ENCODE measurements at regions not wholly inside any gene's neighbourhood (a gene's known extent, or its start where the extent isn't known, plus 50 kb on each side); places are given as distances from the start of the nearest gene placed in this dataset.

- TF ChIP-seq, protein P1, sequence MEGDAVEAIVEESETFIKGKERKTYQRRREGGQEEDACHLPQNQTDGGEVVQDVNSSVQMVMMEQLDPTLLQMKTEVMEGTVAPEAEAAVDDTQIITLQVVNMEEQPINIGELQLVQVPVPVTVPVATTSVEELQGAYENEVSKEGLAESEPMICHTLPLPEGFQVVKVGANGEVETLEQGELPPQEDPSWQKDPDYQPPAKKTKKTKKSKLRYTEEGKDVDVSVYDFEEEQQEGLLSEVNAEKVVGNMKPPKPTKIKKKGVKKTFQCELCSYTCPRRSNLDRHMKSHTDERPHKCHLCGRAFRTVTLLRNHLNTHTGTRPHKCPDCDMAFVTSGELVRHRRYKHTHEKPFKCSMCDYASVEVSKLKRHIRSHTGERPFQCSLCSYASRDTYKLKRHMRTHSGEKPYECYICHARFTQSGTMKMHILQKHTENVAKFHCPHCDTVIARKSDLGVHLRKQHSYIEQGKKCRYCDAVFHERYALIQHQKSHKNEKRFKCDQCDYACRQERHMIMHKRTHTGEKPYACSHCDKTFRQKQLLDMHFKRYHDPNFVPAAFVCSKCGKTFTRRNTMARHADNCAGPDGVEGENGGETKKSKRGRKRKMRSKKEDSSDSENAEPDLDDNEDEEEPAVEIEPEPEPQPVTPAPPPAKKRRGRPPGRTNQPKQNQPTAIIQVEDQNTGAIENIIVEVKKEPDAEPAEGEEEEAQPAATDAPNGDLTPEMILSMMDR (IDR thresholded peaks at IDR 0.05) = no peak
- TF ChIP-seq POLR2AphosphoS5 (IDR thresholded peaks at IDR 0.05; ENCODE audit: insufficient read depth in 1 of 2, low read depth in 1 of 2) = no peak
Observed at GRCh38 chr16:26885674-26886073, 181.1 kb upstream of the C16orf82 start.

Data from vagina (tissue), 2 donors.